MM.1S (cell line): ENCODE measurements at regions not wholly inside any gene's neighbourhood (a gene's known extent, or its start where the extent isn't known, plus 50 kb on each side); places are given as distances from the start of the nearest gene placed in this dataset.

Experiments
- CTCF ChIP-seq: fragments of 300-600 bp; sonication (generic); IDR thresholded peaks from 2 replicates; pipeline ENCODE4 v1.5.1; 2016; ENCODE audit warnings: antibody characterized with exemption, low read length, mixed read lengths
- EZH2 ChIP-seq: fragments of 300-600 bp; sonication (generic); optimal IDR thresholded peaks from 2 replicates; pipeline ENCODE3; 2017; ENCODE audit warnings: low read depth, mild to moderate bottlenecking, antibody characterized with exemption, low read length, mixed read lengths

- no peak for TF ChIP-seq CTCF
- no peak for TF ChIP-seq EZH2
These were observed 111.1 kb upstream of the CBLB start for GRCh38 chr3:105979961-105980360.
